KOPT-K1 (cell line): ENCODE measurements at regions not wholly inside any gene's neighbourhood (a gene's known extent, or its start where the extent isn't known, plus 50 kb on each side); places are given as distances from the start of the nearest gene placed in this dataset.

Experiments
- H3K27ac ChIP-seq: fragments of 200-600 bp; sonication (generic); 2 replicates; pipeline ENCODE4 v1.5.1; 2016; ENCODE audit warnings: antibody characterized with exemption, mild to moderate bottlenecking, low read depth, low read length; ENCODE audit not compliant: poor library complexity, severe bottlenecking
- H3K36me3 ChIP-seq: fragments of 200-600 bp; sonication (generic); 2 replicates; pipeline ENCODE4 v1.5.1; 2017; ENCODE audit warnings: antibody characterized with exemption, mild to moderate bottlenecking, low read length, moderate library complexity; ENCODE audit not compliant: insufficient read depth
- H3K9me3 ChIP-seq: fragments of 200-600 bp; sonication (generic); 2 replicates; pipeline ENCODE4 v1.5.1; 2017; ENCODE audit warnings: antibody characterized with exemption, low read length, mild to moderate bottlenecking; ENCODE audit not compliant: insufficient read depth, poor library complexity, severe bottlenecking

DNA sequence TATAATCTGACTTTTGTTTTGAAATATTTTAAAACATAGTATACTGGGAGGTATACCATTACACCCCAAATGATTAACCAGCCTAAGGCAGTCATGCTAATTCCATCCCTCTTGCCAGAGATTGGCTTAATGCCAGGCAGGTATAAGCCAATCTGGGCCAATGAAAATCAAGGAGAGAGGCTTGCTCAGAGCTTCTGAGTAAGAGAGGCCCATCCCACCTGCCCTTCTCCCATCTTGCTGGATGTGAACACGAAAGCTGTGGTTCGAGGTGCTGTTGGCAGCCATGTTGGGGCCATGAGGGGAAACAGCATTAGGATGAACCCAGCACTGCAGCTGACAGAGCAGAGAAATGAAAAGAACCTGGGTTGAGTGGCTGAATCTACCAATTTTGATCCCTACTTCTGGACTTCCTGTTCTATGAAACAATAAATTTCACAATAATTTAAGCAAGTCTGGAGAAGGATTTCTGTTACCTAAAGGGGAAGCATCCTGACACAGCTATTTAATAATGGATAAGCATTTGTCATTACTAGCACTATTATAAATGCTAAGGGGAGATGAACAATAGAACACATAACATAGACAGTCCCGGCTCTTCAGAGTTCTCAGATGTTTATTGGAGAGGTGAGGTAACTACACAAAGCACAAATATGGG lies 152.3 kb downstream of the CDC5L start:
- Histone ChIP-seq H3K36me3 (no peaks in the 10 kb centered on the region), H3K27ac (no peak overlapping the region), H3K9me3 (no peaks in the 10 kb centered on the region)

DNA sequence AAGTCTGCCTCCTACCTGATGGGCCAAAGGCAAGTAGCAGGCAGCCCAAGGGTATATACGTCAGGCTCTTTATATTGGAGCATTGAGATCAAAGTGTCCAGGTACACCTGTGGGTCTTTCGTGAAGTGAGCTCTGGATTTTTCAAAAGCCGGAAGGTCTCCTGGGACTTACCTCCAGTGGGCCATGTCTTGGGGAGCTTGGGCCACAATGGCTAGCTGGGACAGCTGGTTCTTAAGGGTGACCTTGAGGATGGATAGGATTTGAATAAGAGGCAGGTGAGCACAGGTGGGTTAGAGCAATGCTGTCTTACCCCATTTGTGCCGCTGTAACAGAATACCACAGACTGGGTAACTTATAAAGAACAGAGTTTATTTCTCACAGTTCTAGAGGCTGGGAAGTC lies 153.4 kb downstream of the CDC5L start:
- H3K9me3 ChIP-seq = no peaks in the 10 kb centered on the region
- H3K36me3 ChIP-seq = no peaks in the 10 kb centered on the region
- H3K27ac ChIP-seq = no peak overlapping the region

GRCh38 chr6:44542401-44543116 lies 155.1 kb downstream of the CDC5L start:
- Histone ChIP-seq H3K36me3 (no peaks in the 10 kb centered on the region), H3K27ac (no peak overlapping the region), H3K9me3 (no peaks in the 10 kb centered on the region)

DNA sequence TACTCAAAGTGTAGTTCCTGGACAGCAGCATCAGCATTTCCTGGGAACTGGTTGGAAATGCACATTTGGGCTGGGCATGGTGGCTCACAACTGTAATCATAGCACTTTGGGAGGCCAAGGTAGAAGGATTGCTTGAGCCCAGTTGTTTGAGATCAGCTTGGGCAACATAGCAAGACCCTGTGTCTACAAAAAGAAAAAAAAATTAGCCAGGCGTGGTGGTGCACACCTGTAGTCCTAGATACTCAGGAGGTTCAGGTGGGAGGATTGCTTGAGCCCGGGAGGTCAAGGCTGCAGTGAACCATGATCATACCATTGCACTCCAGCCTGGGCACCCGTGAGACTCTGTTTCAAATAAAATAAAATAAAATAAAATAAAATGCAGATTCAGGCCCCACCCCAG lies 156.2 kb downstream of the CDC5L start:
- Histone ChIP-seq H3K36me3 (no peaks in the 10 kb centered on the region), H3K9me3 (no peaks in the 10 kb centered on the region), H3K27ac (no peak overlapping the region)

- H3K27ac ChIP-seq = no peak overlapping the region
- H3K9me3 ChIP-seq = no peaks in the 10 kb centered on the region
- no peaks in the 10 kb centered on the region for H3K36me3 ChIP-seq
Observed at GRCh38 chr6:44545224-44545623, 157.7 kb downstream of the CDC5L start.

DNA sequence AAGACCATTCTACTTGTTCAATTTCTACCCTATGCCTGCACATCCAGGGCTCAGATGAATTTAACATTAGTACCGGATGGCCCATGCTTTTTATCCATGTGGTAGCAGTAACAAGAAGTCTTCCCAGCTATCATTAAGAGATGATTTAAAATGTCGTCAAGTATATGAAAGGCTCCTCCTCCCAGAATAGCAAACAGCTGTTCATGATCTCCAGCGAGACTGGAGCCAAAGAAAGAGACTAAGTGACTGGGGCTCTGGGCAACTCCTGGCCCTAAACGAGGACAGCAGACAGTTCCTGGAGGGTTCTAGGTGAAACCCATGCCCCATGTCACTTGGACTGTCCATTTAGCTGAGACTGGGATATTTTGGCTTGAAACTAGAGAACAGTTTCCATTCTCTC lies 160.8 kb downstream of the CDC5L start:
- H3K36me3 ChIP-seq = no peaks in the 10 kb centered on the region
- H3K27ac ChIP-seq = no peak overlapping the region
- H3K9me3 ChIP-seq = no peaks in the 10 kb centered on the region

GRCh38 chr6:44549516-44549915 lies 162.0 kb downstream of the CDC5L start:
- Histone ChIP-seq H3K36me3 (no peaks in the 10 kb centered on the region), H3K9me3 (no peaks in the 10 kb centered on the region)

GRCh38 chr6:44554194-44554593 lies 166.7 kb downstream of the CDC5L start:
- Histone ChIP-seq H3K27ac (no peak overlapping the region), H3K9me3 (no peaks in the 10 kb centered on the region), H3K36me3 (no peaks in the 10 kb centered on the region)

More at GRCh38 chr6:44549516-44549915, 162.0 kb downstream of the CDC5L start:
- H3K27ac ChIP-seq = no peak overlapping the region

DNA sequence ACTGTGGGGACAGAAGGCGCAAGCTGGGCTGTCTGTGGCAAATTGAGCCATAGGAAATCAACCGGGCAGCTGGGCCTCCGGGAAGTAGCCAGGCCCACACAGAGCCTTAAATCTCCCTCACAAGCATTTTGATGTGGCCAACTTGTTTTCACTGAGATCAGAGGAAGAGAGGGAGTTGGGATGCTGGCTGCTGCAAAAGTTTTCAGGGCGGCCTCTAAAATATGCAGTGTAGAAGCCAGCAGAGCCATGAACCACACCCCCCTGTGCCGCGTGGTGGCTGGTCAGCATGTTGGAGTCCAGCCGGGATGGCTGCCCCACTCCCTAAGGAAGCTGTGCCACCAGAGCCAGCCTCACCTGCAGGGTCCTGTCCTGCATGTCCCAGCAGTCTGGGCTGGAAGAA lies 167.4 kb downstream of the CDC5L start:
- Histone ChIP-seq H3K36me3 (no peaks in the 10 kb centered on the region), H3K9me3 (no peaks in the 10 kb centered on the region), H3K27ac (no peak overlapping the region)

- Histone ChIP-seq H3K36me3 (no peaks in the 10 kb centered on the region), H3K9me3 (no peaks in the 10 kb centered on the region), H3K27ac (no peak overlapping the region)
Observed at GRCh38 chr6:44556046-44556445, 168.5 kb downstream of the CDC5L start.

- Histone ChIP-seq H3K27ac (no peak overlapping the region), H3K36me3 (no peaks in the 10 kb centered on the region), H3K9me3 (no peaks in the 10 kb centered on the region)
Observed at GRCh38 chr6:44558024-44558831, 170.7 kb downstream of the CDC5L start.

GRCh38 chr6:44558832-44559251 lies 171.3 kb downstream of the CDC5L start:
- Histone ChIP-seq H3K9me3 (no peaks in the 10 kb centered on the region), H3K27ac (no peak overlapping the region), H3K36me3 (no peaks in the 10 kb centered on the region)

- no peak overlapping the region for H3K27ac ChIP-seq
- H3K36me3 ChIP-seq = no peaks in the 10 kb centered on the region
- no peaks in the 10 kb centered on the region for H3K9me3 ChIP-seq
Observed at GRCh38 chr6:44559486-44560270, 172.2 kb downstream of the CDC5L start.

- Histone ChIP-seq H3K9me3 (no peaks in the 10 kb centered on the region), H3K36me3 (no peaks in the 10 kb centered on the region)
Observed at GRCh38 chr6:44560458-44561059, 173.1 kb downstream of the CDC5L start.

More at GRCh38 chr6:44560458-44561059, 173.1 kb downstream of the CDC5L start:
- H3K27ac ChIP-seq = no peak overlapping the region
